ENCODE measurements at regions not wholly inside any gene's neighbourhood (a gene's known extent, or its start where the extent isn't known, plus 50 kb on each side); places are given as distances from the start of the nearest gene placed in this dataset.
A peak's percentile ranks its signal among the peaks of the same experiment; 100 is the strongest.

- DNase-seq: no peak
These were observed 278.0 kb upstream of the TCF4 start for GRCh38 chr18:55866006-55866405.

- no peak for DNase-seq
These were observed 276.3 kb upstream of the TCF4 start for GRCh38 chr18:55864281-55864680.

GRCh38 chr18:55863876-55864275 is 275.9 kb upstream of the TCF4 start:
- DNase-seq: no peak

- DNase-seq: no peak
These were observed 275.4 kb upstream of the TCF4 start for GRCh38 chr18:55863391-55863706.

GRCh38 chr18:55862693-55863390 is 274.9 kb upstream of the TCF4 start:
- no peak for DNase-seq

- peak in 1 of 2 donors; percentile 1 for DNase-seq
These were observed 273.3 kb upstream of the TCF4 start for GRCh38 chr18:55861266-55861665.

GRCh38 chr18:55858661-55859515 is 270.9 kb upstream of the TCF4 start:
- DNase-seq: no peak

- DNase-seq: no peak
These were observed 270.0 kb upstream of the TCF4 start for GRCh38 chr18:55857956-55858355.

- no peak for DNase-seq
These were observed 269.4 kb upstream of the TCF4 start for GRCh38 chr18:55857409-55857808.

- DNase-seq: no peak
These were observed 268.7 kb upstream of the TCF4 start for GRCh38 chr18:55856679-55857078.

GRCh38 chr18:55856229-55856628 is 268.2 kb upstream of the TCF4 start:
- DNase-seq: no peak

- DNase-seq: no peak
These were observed 265.3 kb upstream of the TCF4 start for GRCh38 chr18:55853268-55853667.

GRCh38 chr18:55850904-55851303 is 262.9 kb upstream of the TCF4 start:
- no peak for DNase-seq

GRCh38 chr18:55849391-55849790 is 261.4 kb upstream of the TCF4 start:
- DNase-seq: no peak

- DNase-seq: no peak
These were observed 260.0 kb upstream of the TCF4 start for GRCh38 chr18:55847960-55848359.

GRCh38 chr18:55845221-55845620 is 257.2 kb upstream of the TCF4 start:
- DNase-seq: no peak

- DNase-seq: no peak
These were observed 256.4 kb upstream of the TCF4 start for GRCh38 chr18:55844382-55844781.

GRCh38 chr18:55841314-55841713 is 253.3 kb upstream of the TCF4 start:
- no peak for DNase-seq

GRCh38 chr18:55840601-55841170 is 252.7 kb upstream of the TCF4 start:
- no peak for DNase-seq

- DNase-seq: no peak
These were observed 251.4 kb upstream of the TCF4 start for GRCh38 chr18:55839343-55839742.

GRCh38 chr18:55838841-55839240 is 250.8 kb upstream of the TCF4 start:
- DNase-seq: no peak

- peak in 1 of 2 donors; percentile 52 for DNase-seq
These were observed 250.3 kb upstream of the TCF4 start for GRCh38 chr18:55838319-55838718.

- no peak for DNase-seq
These were observed 245.6 kb upstream of the TCF4 start for GRCh38 chr18:55833543-55833942.

- no peak for DNase-seq
These were observed 242.6 kb upstream of the TCF4 start for GRCh38 chr18:55830544-55830943.
